K562 (cell line): ENCODE measurements at regions not wholly inside any gene's neighbourhood (a gene's known extent, or its start where the extent isn't known, plus 50 kb on each side); places are given as distances from the start of the nearest gene placed in this dataset.

ENCODE experiments used
- HDAC8 ChIP-seq: fragments of 450-650 bp; IDR thresholded peaks from 2 replicates; pipeline ENCODE4 v1.6.1; 2016; ENCODE audit warnings: mild to moderate bottlenecking, missing genetic modification characterization, moderate library complexity, missing compliant biosample characterization
- MEF2A ChIP-seq: IDR thresholded peaks from 2 replicates; pipeline ENCODE4 v1.6.1; 2011; ENCODE audit warnings: low read depth, mild to moderate bottlenecking, low read length, moderate library complexity; ENCODE audit not compliant: control insufficient read depth
- ZBTB40 ChIP-seq, 2 experiments: fragments of 450-650 bp in 1 of 2; sonication (generic) in 1 of 2; formaldehyde crosslinking in 1 of 2; IDR thresholded peaks; 2 replicates each; pipeline versions ENCODE4 v1.7.1 to v1.9.0; 2016 to 2022; ENCODE audit warnings: inconsistent platforms in 1 of 2, mild to moderate bottlenecking in 1 of 2, missing genetic modification reagents in 1 of 2

- TF ChIP-seq ZBTB40 (IDR thresholded peaks at IDR 0.05) (no peak), ZBTB40 (CRISPR knock-in tag; IDR thresholded peaks at IDR 0.05) (no peak), MEF2A (no peak), HDAC8 (tag) (no peak)
Observed at GRCh38 chr5:9832921-9833320, 202.8 kb upstream of the TAS2R1 start (continued).
